ENCODE measurements at regions not wholly inside any gene's neighbourhood (a gene's known extent, or its start where the extent isn't known, plus 50 kb on each side); places are given as distances from the start of the nearest gene placed in this dataset.

- DNase-seq, result no peak
Measured at GRCh38 chr4:11342401-11342800, 86.3 kb downstream of the HS3ST1 start.

- no peak for DNase-seq
Measured at GRCh38 chr4:11341337-11342043, 87.2 kb downstream of the HS3ST1 start.

- no peak for DNase-seq
Measured at GRCh38 chr4:11338956-11339782, 89.5 kb downstream of the HS3ST1 start.

- DNase-seq, result no peak
Measured at GRCh38 chr4:11337287-11337686, 91.4 kb downstream of the HS3ST1 start.

DNA sequence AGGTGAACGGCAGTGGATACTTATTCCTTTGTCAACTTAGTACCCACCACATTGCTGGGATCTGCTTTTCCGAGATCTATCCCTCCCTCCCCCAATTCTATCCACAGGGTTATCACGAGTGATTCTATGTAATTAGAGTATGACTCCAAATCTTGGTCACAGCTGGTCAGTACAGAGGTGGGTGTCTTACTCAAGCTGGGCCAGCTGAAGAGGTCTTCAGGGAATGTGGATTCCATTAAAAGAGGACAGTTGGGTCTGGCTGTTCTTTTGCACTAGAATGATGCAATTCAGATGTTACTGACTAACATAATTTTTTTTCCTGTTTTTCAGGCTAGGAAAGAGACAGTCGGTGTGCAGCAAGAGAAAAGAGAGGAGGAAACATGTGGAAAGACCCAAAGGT, 92.3 kb downstream of the HS3ST1 start:
- no peak for DNase-seq

- DNase-seq, result no peak
Measured at GRCh38 chr4:11334887-11335286, 93.8 kb downstream of the HS3ST1 start.

DNA sequence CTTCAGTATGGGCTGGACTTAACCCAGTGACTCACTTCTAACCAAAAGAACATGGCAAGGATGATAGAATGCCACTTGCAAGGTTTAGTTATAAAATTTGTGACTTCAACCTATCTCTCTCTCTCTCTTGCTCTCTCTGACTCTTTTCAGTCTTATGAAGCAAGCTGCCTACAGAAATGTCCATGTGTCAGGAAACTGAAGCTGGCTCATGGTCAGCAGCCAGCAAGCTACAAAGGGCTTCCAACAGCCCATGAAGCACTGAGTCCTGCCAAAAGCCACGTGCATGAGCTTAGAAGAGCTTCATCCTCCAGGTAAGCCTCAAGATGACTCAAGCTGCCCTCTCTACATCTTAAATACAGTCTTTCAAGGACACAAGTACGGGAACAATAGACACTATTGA, 100.3 kb downstream of the HS3ST1 start:
- DNase-seq, result no peak

DNA sequence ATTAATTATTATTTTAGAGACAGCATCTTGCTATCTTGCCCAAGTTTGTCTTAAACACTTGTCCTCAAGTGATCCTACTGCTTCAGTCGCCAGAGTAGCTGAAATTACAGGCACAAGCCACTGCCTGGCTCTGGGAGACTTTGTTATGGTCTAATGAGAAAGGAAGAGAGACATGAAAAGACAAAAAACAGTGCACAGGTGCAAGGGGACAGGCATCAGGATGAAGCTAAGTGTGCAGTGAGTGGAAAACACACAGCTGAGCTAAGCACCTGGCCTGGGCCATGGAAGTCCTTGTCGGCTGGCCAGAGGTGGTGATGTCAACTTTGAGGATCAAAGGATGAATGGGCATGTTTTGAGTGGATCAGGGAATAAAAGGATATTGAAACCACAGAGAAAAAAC, 102.7 kb downstream of the HS3ST1 start:
- no peak for DNase-seq

DNA sequence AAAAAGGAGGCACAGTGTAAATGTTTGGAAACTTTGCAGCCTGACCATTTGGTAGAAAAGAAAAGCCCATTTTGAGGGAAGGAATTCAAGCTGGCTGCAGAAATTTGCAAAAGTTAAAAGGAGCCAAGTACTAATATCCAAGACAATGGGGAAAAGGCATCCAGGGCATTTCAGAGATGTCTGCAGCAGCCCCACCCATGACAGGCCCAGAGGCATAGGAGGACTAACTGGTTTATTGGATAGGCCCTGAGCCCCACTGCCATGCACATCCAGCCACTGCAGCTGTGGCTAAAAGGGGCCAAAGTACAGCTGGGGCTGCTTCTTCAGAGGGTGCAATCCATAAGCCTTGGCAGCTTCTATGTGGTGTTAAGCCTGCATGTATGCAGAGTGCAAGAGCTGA, 104.9 kb downstream of the HS3ST1 start:
- DNase-seq, result no peak

GRCh38 chr4:11313157-11313943, 115.3 kb downstream of the HS3ST1 start:
- DNase-seq, result no peak

DNA sequence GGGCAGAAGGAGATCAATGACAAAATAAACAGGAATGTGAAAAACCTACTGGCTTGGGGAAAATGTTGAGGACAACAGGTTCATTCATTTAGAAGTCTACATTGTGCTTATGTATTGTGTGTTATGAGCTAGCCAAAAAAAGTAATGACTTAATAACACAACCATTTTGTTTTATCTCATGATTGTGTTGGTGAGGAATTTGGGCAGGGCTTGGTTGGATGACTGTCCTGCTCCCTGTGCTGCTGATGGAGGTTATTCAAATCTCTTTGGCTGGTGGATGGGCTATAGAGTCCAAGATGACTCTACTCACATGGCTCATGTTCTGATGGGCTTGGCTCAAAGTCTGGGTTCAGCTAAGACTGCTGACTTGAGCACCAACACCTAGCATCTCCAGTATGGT, 116.3 kb downstream of the HS3ST1 start:
- DNase-seq, result no peak

- no peak for DNase-seq
Measured at GRCh38 chr4:11301075-11301660, 127.5 kb downstream of the HS3ST1 start.

GRCh38 chr4:11299836-11300235, 128.9 kb downstream of the HS3ST1 start:
- DNase-seq, result no peak

GRCh38 chr4:11299016-11299415, 129.7 kb downstream of the HS3ST1 start:
- no peak for DNase-seq

DNA sequence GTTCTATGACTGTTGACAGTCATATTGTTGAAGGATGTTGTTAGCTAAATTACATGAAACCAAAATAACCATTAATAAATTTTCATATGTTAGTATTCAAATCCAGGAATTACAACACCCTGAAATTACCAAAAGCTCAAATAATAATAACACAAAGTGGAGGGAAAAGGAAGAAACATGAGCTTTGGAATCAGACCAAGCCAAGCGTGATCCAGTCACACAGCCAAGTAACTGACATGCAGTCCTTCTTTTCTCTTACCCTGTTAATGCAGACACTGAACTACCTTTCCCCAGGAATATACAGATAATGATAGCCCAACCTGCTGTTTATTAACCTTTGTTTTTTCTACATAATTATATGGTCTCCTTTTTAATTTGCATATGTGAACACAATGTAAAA, 130.2 kb downstream of the HS3ST1 start:
- no peak for DNase-seq

GRCh38 chr4:11297627-11298026, 131.1 kb downstream of the HS3ST1 start:
- no peak for DNase-seq

DNA sequence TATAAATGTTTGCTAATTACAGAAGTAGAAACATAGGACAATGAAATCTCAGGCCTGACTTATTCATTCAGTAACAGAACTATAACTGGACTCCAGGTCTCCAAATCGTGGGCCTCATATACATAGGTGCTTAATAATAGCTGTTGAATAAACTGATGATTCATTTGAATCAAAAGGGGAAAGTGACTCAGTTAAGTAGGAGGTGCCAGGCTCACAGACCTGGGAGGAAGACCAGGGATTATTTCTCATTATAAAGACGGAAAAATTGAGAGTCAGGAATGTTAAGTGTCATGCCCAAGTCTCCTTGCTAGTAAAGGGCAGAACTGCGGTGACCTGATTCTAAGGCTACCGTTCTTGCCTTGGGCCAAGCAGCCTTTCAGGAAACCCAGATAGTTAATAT, 131.5 kb downstream of the HS3ST1 start:
- DNase-seq, result no peak

GRCh38 chr4:11293866-11294265, 134.8 kb downstream of the HS3ST1 start:
- DNase-seq, result no peak

DNA sequence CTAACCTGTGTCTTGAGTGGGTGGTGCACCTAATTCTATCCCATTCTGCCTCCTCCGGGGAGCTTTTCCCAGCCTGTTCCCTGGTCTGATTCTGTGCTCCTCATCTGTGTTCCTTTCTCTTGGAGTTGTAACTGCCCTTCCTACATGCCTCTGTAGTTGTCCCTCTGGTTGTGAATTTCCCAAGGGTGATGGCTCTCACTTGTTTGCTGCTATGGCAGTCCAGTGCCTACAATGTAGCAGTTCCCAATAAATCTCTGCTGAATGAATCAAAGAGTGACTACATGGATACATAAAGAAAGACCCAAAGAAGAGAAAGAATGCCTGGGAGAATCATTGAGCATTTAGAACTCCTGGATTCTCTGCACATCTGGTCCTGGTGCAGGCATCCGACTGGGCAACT, 141.6 kb downstream of the HS3ST1 start:
- DNase-seq, result no peak

- DNase-seq, result no peak
Measured at GRCh38 chr4:11286533-11286932, 142.2 kb downstream of the HS3ST1 start.

GRCh38 chr4:11281720-11282119, 147.0 kb downstream of the HS3ST1 start:
- DNase-seq, result no peak

DNA sequence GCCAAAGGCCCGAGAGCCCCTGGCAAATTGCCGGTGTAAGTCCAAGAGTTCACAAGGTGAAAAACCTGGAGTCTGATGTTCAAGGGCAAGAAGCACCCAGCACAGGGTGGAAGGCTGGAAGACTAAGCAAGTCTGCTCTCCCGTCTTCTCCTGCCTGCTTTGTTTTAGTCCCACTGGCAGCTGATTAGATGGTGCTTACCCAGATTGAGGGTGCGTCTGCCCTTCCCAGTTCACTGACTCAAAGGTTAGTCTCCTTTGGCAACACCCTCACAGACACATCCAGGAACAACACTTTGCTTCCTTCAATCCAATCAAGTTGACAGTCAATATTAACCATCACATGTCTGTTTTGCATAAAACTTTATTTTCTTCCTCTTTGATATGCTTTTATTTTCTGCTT, 157.4 kb downstream of the HS3ST1 start:
- DNase-seq, result no peak

DNA sequence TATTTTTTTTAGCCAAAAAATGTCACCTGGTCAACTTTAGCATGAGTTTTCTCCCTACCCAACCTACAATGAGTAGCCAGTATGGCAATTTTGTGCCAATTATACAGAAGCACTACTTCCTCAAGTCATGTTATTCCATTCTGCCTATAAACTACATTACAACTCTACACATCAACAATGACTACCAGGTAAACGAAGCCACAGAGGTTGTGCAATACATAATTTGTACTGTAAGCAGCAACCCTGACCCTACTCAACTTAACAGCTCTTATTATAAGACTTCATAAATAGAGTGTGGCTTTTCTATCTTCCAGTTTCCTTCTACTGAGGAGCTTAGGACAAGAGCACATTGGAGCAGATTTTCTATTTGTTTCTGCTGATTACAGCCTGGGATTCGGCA, 160.5 kb downstream of the HS3ST1 start:
- DNase-seq, result no peak
